SK-N-SH treated with all-trans-retinoic acid at 6 μM for 48 hours (cell line): ENCODE measurements at regions not wholly inside any gene's neighbourhood (a gene's known extent, or its start where the extent isn't known, plus 50 kb on each side); places are given as distances from the start of the nearest gene placed in this dataset.

ENCODE experiments used
- BACH2 ChIP-seq: fragments of 250-450 bp; sonication (Bioruptor Pico); IDR thresholded peaks from 2 replicates; pipeline ENCODE4 v1.9.0; 2021; ENCODE audit warnings: mild to moderate bottlenecking, borderline replicate concordance
- TOX ChIP-seq: fragments of 250-450 bp; sonication (Bioruptor Pico); IDR thresholded peaks from 2 replicates; pipeline ENCODE4 v1.8.0; 2021; ENCODE audit warnings: mild to moderate bottlenecking, moderate library complexity, borderline replicate concordance

- TF ChIP-seq BACH2 (CRISPR knock-in tag) (no peak), TOX (CRISPR knock-in tag) (no peak)
Observed at GRCh38 chr13:22061371-22061805, 390.5 kb downstream of the FGF9 start.
